IPS-15b (cell line): ENCODE measurements at regions not wholly inside any gene's neighbourhood (a gene's known extent, or its start where the extent isn't known, plus 50 kb on each side); places are given as distances from the start of the nearest gene placed in this dataset.

Source experiments
- H3K27me3 ChIP-seq: one replicate; pipeline ENCODE4 v1.6.1; 2013; ENCODE audit warnings: low read length; ENCODE audit not compliant: control insufficient read depth, insufficient read depth
- H3K36me3 ChIP-seq: one replicate; pipeline ENCODE4 v1.6.1; 2013; ENCODE audit warnings: low read length; ENCODE audit not compliant: control insufficient read depth, insufficient read depth
- H3K4me1 ChIP-seq: one replicate; pipeline ENCODE4 v1.6.1; 2013; ENCODE audit warnings: mild to moderate bottlenecking, low read length; ENCODE audit not compliant: control insufficient read depth, insufficient read depth
- H3K4me3 ChIP-seq: one replicate; pipeline ENCODE4 v1.5.1; 2013; ENCODE audit warnings: low read depth, low read length
- H3K9ac ChIP-seq: one replicate; pipeline ENCODE4 v1.6.1; 2013; ENCODE audit warnings: low read depth, mild to moderate bottlenecking, low read length
- H3K9me3 ChIP-seq: one replicate; pipeline ENCODE4 v1.6.1; 2013; ENCODE audit warnings: mild to moderate bottlenecking, low read length; ENCODE audit not compliant: control insufficient read depth, insufficient read depth

GRCh38 chr7:126227055-126227454 lies 1025.7 kb downstream of the GRM8 start:
- no peaks in the 10 kb centered on the region for H3K36me3 ChIP-seq
- no peak overlapping the region for H3K9ac ChIP-seq
- H3K4me1 ChIP-seq = no peaks in the 10 kb centered on the region
- H3K9me3 ChIP-seq = no peaks in the 10 kb centered on the region
- no peak overlapping the region for H3K4me3 ChIP-seq
- no peaks in the 10 kb centered on the region for H3K27me3 ChIP-seq

DNA sequence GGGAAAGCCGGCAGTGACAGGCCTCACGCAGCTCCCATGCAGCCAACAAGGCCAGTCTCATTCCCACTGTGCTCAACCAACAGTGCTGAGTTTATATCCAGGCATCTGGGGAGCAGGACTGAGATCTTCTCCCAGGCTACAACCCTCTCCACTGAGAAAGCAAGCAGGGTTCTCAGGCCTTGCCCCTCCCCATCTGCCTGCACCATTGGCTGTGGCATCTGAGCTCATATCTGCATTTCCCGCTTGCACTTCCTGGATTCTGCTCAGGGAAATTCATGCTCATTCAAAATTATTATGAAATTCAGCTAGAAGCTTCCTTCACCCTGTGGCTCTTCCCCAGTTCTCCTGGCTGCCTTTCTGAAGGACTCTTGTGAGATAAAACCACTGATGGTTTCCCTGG lies 1029.0 kb downstream of the GRM8 start:
- no peaks in the 10 kb centered on the region for H3K9me3 ChIP-seq
- H3K27me3 ChIP-seq = no peaks in the 10 kb centered on the region
- no peaks in the 10 kb centered on the region for H3K36me3 ChIP-seq
- no peak overlapping the region for H3K4me3 ChIP-seq
- H3K9ac ChIP-seq = no peak overlapping the region
- no peaks in the 10 kb centered on the region for H3K4me1 ChIP-seq

GRCh38 chr7:126222782-126223181 lies 1030.0 kb downstream of the GRM8 start:
- H3K9ac ChIP-seq = no peak overlapping the region
- no peaks in the 10 kb centered on the region for H3K4me1 ChIP-seq
- no peak overlapping the region for H3K4me3 ChIP-seq
- H3K9me3 ChIP-seq = no peaks in the 10 kb centered on the region
- H3K27me3 ChIP-seq = no peaks in the 10 kb centered on the region
- peaks cover 2% of the 10 kb centered on the region for H3K36me3 ChIP-seq

DNA sequence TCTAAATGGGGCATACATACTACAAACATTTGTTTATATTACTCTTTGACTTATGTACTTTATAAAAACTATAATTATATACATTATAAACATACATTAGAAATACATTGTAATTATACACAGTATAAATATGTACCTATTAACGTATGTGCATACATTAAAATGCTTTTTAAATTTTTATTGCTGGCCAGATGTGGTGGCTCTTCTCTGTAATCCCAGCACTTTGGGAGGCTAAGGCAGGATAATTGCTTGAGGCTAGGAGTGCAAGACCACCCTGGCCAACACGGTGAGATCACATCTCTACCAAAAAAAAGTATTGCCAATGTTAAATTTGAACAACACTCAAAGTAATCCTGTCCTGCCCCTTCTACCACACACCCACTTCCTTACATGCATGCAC lies 1037.0 kb downstream of the GRM8 start:
- Histone ChIP-seq H3K9me3 (no peaks in the 10 kb centered on the region), H3K27me3 (no peaks in the 10 kb centered on the region), H3K36me3 (peaks cover 2% of the 10 kb centered on the region), H3K9ac (no peak overlapping the region), H3K4me1 (no peaks in the 10 kb centered on the region), H3K4me3 (no peak overlapping the region)

DNA sequence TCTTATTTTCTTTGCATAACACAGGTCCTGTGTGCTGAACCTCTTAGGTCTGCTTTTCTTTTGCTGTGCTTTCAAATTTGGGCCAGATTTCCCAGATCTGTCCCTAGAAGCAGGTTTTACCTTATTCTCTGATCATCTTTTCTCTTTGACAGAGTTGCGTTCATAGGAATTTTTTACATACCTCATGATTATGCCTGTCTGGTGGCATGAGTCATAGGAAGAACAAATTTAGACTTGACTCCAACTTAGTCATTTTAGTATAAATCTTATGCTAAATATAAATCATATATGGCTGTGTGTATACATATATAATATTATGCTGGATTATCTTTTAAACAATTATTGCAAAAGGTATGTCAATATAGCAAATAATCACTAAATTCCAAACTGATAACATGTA lies 1038.9 kb downstream of the GRM8 start:
- Histone ChIP-seq H3K9ac (no peak overlapping the region), H3K4me1 (no peaks in the 10 kb centered on the region), H3K27me3 (no peaks in the 10 kb centered on the region), H3K9me3 (no peaks in the 10 kb centered on the region), H3K36me3 (peaks cover 2% of the 10 kb centered on the region), H3K4me3 (no peak overlapping the region)

DNA sequence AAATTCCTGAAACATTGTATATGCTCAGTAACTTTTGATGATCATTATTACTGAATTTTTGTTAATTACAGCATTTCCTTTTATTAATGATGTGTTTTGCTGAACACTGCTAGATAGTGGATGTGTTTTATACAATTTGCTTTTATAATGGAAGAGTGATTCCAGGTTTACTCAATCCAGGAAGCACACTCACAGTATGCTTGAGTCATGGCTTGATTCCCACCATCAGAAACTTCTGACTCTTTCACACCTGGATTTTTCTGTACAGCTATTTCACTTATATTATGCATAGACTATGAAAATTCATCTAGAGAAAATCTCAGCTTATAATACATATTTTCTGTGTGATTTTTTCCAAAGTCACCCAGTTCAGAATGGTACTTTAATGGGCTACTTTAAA lies 1040.9 kb downstream of the GRM8 start:
- Histone ChIP-seq H3K9me3 (no peaks in the 10 kb centered on the region), H3K4me1 (no peaks in the 10 kb centered on the region), H3K27me3 (no peaks in the 10 kb centered on the region), H3K36me3 (no peaks in the 10 kb centered on the region), H3K9ac (no peak overlapping the region), H3K4me3 (no peak overlapping the region)

DNA sequence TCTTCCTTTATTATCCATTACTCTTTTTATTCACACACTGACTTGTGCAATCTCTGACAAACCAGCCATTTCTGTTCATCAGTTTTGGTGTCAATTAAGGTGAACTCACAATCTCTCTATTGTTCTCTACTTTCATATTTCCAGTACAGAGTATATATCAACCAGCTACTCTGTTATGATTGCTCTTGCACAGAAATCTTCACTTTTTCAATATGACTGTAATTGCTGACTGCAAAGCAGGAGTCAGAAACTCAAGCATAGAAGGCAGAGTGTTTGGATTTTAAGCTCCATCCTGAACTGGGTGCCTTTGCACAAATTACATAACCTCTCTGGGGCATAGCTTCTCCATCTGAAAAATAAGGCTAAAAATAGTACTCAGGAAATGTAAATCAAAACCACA lies 1042.0 kb downstream of the GRM8 start:
- Histone ChIP-seq H3K36me3 (no peaks in the 10 kb centered on the region), H3K9ac (no peak overlapping the region), H3K9me3 (no peaks in the 10 kb centered on the region), H3K4me1 (no peaks in the 10 kb centered on the region), H3K4me3 (no peak overlapping the region), H3K27me3 (no peaks in the 10 kb centered on the region)

GRCh38 chr7:126203185-126203584 lies 1049.6 kb downstream of the GRM8 start:
- Histone ChIP-seq H3K27me3 (no peaks in the 10 kb centered on the region), H3K9me3 (no peaks in the 10 kb centered on the region), H3K36me3 (no peaks in the 10 kb centered on the region), H3K4me1 (no peaks in the 10 kb centered on the region), H3K4me3 (no peak overlapping the region), H3K9ac (no peak overlapping the region)

DNA sequence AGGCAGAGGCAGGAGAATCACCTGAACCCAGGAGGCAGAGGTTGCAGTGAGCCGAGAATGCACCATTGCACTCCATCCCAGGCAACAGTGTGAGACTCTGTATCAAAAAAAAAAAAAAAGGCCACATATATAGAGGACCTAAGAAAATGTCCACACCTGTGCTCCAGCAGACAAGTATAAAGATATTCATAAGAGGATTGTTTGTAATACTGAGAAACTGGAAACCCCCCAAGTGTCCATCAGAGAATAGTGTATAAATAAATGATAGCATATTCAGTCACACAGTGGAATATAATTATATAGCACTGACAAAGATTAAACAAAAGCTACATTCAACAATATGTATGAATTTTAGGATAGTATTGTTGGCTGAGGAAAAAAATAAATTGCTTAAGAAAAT lies 1050.6 kb downstream of the GRM8 start:
- no peaks in the 10 kb centered on the region for H3K27me3 ChIP-seq
- no peaks in the 10 kb centered on the region for H3K4me1 ChIP-seq
- no peak overlapping the region for H3K9ac ChIP-seq
- no peak overlapping the region for H3K4me3 ChIP-seq
- no peaks in the 10 kb centered on the region for H3K9me3 ChIP-seq
- no peaks in the 10 kb centered on the region for H3K36me3 ChIP-seq

DNA sequence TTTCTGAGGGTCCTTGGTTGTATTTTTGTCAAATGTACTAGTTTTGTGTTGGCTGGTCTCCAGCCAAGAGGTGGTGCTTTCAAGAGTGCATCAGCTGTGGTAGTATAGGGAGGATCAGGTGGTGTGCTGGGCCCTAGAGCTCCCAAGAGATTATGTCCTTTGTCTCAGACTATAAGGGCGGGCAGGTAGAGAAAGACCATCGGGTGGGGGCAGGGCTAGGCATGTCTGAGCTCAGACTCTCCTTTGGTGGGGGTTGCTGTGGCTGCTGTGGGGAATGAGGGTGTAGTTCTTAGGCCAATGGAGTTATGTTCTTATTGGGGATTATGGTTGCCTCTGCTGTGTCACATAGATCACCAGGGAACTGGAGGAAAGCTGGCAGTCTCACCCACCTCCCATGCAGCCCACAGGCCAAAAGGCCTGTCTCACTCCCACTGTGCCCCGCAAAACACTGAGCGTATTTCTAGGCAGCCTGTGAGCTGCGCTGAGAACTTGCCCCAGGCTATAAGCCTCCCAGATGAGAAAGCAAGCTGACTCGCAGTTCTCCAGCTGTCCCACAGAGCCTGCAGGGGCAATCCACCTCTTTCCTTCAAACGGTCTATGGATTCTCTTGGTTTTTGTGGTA lies 1066.7 kb downstream of the GRM8 start:
- no peak overlapping the region for H3K9ac ChIP-seq
- peaks cover 7% of the 10 kb centered on the region for H3K4me1 ChIP-seq
- H3K27me3 ChIP-seq = no peaks in the 10 kb centered on the region
- no peaks in the 10 kb centered on the region for H3K9me3 ChIP-seq
- no peak overlapping the region for H3K4me3 ChIP-seq
- no peaks in the 10 kb centered on the region for H3K36me3 ChIP-seq

- Histone ChIP-seq H3K27me3 (no peaks in the 10 kb centered on the region), H3K9ac (no peak overlapping the region), H3K4me3 (no peak overlapping the region), H3K4me1 (no peaks in the 10 kb centered on the region), H3K36me3 (no peaks in the 10 kb centered on the region), H3K9me3 (no peaks in the 10 kb centered on the region)
Measured at GRCh38 chr7:126179916-126180315, 1072.8 kb downstream of the GRM8 start.

GRCh38 chr7:126178865-126179264 lies 1073.9 kb downstream of the GRM8 start:
- Histone ChIP-seq H3K9ac (no peak overlapping the region), H3K4me3 (no peak overlapping the region), H3K27me3 (no peaks in the 10 kb centered on the region), H3K36me3 (no peaks in the 10 kb centered on the region), H3K4me1 (no peaks in the 10 kb centered on the region), H3K9me3 (no peaks in the 10 kb centered on the region)
